Tongue (tissue), 1 donor: ENCODE measurements at regions not wholly inside any gene's neighbourhood (a gene's known extent, or its start where the extent isn't known, plus 50 kb on each side); places are given as distances from the start of the nearest gene placed in this dataset.
"Not testable (repeated sequence)": the region's sequence is repeated elsewhere in the genome, so short reads cannot be mapped to it uniquely, and the experiment has no call there.

Experiments
- DNase-seq: peaks from one replicate; pipeline ENCODE4 v3.0.0-alpha.2; 2015

DNA sequence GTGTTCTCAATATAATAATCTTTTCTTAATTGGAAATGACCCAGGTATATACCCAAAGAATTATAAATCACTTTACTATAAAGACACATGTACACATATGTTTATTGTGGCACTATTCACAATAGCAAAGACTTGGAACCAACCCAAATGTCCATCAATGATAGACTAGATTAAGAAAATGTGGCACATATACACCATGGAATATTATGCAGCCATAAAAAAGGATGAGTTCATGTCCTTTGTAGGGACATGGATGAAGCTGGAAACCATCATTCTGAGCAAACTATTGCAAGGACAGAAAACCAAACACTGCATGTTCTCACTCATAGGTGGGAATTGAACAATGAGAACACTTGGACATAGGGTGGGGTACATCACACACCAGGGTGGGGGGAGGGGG lies 56.8 kb downstream of the SCGB2B2 start:
- DNase-seq: not testable (repeated sequence)

DNA sequence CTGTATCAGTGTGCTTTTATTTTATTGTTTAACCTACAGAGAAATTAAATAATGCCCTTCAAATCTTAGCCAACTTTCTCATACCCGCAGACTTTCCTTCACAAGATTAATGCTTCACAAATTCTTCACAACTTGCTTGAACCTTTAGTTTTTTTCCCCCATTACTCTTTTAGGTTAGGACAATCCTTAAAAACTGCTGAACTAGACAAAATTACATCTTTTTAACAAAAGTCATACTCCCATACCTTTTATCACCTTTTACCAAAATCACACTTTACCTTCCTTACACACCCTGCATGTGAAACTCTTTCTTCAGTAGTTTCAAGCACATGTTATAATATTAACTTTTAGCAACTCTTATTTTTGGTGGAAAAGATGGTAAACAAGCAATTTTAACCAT lies 58.5 kb downstream of the SCGB2B2 start:
- no peak for DNase-seq

DNA sequence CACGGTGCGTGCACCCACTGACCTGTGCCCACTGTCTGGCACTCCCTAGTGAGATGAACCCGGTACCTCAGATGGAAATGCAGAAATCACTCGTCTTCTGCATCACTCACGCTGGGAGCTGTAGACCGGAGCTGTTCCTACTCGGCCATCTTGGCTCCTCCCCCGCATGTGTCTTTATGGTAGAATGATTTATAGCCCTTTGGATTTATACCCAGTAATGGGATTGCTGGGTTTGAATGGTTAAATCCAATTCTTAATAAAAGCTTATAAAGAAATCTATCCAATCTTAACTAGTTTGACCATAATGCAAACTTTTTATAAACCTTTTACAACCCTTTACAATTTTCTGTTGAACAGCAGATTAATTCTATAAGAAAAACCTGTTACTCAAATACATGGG lies 59.0 kb downstream of the SCGB2B2 start:
- DNase-seq: not testable (repeated sequence)

DNA sequence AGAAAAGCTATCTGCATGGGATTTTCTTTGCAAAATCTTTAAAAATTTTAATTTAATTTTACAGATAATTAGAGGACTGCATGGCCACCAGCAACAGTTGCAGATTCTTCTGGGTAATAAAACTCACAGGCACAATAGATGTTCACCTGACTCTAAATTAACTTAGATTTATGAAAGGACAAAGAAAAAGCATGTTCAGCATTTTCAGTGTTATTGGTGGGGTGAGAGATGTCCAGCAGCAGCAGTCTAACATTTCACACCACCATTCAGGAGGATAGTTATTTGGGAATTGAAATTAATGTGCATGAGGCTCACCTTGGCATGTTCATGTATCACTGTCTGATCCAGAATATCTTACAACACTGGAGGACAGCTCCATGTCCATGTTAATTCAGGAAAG lies 74.0 kb downstream of the SCGB2B2 start:
- no peak for DNase-seq

DNA sequence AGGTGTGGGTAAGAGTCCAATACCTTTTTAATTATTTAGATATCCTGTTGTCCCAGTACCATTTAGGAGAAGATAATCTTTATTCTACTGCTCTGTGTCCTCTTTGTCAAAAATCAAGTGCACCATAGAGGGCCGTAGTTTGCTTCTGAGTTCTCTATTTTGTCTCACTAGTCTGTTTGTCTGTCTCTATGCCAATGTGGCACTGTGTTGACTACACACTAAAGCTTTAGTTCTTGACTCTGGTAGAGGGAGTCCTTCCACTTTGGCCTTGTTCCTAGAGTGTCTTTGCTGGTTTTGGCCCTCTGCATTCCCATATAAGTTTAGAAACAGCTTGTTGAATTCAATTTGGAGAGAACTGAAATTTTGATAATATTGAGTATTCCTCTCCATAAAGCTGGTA lies 75.9 kb downstream of the SCGB2B2 start:
- DNase-seq: no peak

DNA sequence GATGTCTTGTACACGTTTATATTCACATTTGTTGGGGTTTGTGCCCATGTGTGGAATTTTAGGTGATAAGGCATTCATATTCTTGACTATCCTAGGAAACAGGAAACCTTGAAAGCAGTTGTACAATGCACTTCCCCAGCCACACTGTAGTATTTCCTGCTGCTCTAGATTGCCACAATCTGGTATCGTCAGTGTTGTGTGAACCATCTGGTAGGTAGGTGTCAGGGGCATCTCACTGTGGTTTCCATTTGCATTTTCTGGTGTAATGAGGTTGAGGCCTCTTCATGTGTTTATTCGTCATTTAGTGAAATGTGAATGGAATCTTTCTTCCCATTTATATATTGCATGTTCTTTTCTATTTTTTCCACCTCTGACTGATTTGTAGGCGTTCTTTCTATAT lies 76.6 kb downstream of the SCGB2B2 start:
- no peak for DNase-seq

DNA sequence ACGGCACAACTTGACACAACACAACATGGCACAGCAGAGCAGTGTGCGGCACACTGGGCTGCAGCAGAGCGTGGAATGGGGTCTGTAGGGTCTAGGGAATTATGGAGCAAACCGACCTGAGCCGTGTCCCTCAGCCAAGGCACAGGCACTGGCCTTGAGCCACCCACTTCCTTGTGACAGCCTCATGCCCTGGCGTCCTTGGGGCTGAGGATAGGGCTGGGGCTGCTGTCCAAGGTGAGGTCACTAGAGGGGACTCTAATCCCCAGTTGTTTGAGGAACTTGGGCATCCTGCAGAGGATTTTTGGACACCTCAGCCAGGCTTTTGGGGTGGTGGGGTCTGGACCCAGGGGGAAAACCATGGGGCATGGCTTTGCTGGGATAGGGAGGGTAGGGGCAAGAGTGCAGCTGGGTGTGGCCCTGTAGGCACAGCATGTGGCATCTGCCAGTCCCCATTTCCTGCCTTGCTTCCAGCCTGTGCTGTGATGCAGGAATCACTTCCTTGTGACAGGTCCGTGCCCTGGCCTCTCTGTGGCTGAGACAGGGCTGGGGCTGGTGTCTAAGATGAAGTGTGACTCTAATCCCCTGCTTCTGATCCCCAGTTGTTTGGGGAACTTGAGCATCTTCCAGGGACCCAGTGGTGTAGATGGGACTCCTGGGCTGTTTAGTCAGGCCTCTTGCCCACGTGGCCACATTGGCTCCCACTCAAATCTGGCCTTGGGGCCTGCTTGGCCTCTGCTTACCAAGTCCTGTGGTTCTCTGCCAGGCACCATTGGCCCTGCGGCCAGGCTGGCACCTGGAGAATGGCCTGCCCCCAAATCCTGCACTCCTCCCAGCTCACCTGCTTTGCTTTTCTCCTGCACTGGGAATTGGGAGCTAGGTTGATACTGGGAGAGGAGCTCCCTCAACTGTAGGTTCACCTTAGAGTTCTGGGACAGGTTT lies 78.5 kb downstream of the SCGB2B2 start:
- DNase-seq: no peak

DNA sequence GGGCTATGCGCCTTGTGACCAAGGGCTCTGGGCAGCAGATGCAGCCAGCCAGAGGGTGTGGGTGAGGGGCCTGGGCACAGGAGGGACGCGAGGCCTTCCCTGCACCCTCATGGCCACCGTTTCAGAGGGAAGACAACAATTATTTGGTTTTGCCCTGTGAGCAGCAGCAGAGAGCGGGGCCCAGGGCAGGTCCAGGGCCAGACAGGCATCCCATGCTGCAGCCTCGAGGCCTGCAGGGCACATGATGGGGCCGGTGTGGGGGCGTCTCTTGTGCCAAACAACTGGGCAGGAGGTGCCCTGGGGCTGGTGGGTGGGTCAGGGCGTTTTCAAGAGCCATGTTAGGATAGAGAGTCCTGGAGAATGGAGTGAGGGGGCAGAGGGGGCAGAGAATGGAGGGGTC lies 79.4 kb downstream of the SCGB2B2 start:
- no peak for DNase-seq

DNA sequence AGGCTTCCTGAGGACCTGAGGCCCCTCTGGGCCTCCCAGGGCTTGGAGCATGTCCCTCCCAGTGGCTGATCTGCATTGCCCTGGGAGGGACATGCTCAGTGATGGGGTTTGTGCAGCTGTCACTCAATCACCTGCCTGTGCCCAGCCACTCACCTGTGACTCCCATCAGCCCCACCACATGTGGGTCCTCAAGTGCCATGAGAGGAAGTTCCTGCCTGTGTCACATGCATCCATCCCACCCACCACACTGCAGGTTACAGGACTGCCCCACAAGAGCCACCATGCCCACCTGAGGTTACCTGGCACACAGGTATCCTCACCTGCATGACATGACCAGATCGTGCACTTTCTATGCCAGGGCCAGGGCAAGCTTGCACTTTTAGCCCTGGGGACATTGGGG lies 80.0 kb downstream of the SCGB2B2 start:
- DNase-seq: no peak

DNA sequence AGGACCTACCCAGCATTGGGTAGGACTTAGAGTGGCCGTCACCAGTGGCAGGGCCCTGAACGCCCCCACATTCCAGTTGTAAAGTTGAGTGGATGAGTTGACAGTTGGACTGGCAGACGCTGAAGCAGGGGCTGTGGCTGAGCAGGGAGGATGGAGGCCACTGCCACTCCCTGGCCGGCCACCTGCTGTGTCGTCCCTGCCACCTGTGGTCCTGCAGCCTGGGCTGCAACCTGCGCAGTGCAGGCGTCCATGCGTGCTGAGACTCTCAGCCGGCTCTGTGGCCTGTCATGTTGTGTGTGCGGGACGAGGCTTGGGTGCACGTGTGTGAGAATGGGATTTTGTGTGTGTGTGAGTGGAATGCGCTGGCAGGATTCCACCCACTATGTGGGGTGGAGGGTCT lies 80.8 kb downstream of the SCGB2B2 start:
- DNase-seq: no peak

DNA sequence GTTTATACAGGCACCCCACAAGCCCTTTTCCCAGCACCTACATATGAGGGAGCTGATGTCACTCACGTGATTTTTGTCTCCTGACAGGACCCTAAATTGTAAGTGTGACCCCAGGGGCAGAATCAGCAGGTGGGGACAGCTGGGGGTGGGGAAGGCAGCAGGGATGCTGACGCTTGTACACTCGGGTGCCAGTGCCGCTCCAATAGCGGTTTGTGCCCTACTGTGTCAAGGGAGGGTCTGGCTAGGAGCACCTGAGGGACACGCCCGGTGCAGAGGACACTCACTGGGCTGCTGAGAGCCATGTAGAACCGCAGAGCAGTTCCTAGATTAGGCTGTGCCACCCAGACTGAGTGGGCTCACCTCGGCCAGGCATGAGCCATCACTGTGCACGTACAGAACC lies 81.3 kb downstream of the SCGB2B2 start:
- no peak for DNase-seq

DNA sequence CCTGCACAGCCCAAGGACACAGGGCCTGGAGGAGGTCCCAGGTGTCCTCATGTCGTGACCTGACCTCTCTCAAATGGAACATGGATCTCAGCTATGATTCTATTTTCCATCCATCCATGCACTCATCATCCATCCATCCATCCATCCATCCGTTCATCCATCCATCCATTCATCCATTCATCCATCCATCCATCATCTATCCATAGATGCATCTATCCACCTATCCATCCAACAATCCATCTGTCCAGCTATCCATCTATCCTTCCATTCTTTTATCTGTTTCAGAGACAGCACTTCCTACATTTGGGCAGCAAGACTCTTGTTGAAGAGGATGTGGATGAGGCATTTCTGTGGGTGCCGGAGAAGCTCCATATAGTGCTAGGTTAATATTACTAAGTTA lies 86.7 kb downstream of the SCGB2B2 start:
- DNase-seq: no peak

DNA sequence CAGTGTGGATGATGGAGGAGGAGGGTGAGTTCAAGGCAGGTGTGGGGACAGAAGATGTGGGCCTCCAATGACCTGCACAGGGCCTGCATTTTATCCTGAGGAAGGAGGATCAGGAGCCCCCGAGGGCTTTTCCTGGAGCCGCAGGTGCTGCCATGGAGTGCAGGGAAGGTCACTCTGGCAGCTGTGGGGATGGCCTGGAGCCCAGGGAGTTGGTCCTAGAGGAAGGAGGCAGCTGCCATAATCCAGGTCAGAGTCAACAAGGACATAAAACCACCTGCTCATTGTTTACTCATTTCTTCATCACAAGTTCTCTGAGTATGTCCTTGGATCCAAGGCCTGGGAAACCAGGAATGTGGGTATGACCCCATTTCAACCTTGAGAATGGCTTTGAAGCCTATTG lies 87.2 kb downstream of the SCGB2B2 start:
- no peak for DNase-seq

DNA sequence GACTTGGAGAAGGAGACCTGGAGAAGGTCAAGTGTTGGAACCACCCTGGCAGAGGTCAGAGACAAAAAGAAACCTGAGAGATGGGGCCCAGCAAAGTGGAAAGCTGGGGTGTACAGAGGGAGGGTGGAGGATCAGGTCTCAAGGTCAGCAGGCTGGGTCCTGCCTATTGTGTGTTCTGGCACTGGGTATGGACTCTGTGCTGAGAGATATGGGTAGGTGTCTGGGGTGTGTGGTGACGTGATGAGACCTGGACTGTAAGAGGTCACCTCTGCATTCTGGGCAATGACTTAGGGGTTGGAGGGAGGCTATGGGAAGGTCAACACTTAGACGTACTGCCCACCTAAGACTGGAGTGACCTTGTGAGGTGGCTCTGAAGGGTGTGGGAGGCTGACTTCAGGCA lies 88.1 kb downstream of the SCGB2B2 start:
- no peak for DNase-seq

DNA sequence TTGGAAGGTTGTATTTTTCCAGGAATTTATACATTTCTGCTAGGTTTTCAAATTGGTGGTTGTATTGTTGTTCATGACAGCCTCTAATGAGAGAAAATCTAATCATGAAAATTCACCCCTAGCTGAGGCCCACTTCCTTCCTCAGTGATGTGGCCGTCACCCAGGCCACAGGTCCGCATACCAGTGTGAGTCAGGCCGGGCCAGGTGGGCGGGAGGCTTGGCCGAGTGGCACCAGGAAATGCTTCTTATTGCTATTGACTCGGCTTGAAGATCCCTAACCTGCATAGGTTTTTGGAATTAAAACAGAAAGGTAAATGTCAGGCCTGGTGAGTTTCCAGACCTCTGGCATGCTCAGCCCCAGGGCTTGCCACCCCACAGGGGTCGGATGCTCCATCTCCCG lies 88.7 kb downstream of the SCGB2B2 start:
- DNase-seq: no peak

DNA sequence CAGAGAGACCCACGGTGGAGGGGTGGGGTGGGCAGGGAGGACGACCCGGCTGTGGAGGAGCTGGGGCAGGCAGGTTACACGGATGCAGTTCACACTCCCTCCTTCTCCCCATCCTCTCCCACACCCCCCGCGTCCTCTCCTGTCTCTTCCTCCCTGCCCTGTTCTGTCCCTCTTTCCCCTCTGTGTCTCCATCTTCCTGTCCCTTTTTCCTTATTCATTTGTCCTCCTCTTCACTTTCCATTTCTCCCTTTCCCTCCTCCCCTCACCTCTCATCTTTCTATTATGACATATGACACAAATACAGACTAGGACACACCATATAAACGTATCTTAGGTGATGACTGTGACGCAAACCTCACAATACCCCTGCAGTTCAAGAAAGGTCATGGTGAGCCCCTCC lies 96.6 kb downstream of the SCGB2B2 start:
- no peak for DNase-seq

DNA sequence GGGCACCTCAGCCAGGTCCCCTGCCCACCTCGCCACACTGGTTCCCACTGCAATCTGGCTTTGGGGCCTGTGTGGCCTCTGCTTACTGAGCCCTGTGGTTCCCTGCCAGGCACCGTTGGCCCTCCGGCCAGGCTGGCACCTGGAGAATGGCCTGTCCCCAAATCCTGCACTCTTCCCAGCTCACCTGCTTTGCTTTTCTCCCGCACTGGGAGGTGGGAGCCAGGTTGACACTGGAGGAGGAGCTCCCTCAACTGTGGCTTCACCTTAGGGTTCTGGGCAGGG lies 97.0 kb downstream of the SCGB2B2 start:
- no peak for DNase-seq

DNA sequence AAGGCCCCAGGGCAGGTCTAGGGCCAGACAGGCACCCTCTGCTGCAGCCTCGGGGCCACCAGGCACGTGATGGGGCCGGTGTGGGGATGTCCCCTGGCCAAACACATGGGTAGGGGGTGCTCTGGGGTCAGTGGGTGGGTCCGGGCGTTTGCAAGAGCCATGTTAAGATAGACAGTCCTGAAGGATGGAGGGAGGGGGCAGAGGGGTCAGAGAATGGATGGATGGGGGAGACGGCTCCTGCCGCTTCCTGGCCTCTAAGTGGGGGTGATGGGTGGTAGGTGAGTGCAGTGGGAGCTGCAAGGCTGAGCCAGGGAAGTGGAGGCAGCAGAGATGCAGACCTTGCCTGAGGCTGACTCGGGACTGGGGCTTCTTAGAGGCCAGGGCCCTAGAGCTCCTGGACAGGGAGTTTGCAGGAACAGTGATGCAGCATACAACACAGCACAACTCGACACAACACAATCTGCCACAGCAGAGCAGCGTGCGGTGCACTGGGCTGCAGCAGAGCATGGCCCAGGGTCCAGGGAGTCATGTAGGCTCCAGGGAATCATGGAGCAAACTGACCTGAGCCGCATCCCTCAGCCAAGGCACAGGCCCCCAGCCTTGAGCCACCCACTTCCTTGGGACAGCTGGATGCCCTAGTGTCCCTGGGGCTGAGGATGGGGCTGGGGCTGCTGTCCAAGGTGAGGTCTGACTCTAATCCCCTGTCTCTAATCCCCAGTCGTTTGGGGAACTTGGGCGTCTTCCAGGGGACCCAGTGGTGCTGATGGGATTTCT lies 97.5 kb downstream of the SCGB2B2 start:
- no peak for DNase-seq

DNA sequence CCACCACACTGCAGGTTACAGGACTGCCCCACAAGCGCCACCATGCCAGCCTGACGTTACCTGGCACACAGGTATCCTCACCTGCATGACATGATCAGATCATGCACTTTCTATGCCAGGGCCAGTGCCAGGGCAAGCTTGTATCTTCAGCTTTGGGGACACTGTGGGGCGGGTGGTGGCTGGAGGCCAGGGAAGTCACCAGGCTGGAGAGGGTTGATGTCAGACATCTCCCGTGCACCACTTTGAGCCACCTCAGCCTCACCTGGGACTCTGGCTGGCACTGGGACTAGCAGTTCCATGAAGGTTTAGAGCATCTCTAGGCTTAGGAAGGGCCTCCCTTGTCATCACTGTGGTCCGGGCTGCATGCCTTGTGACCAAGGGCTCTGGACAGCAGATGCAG lies 97.2 kb downstream of the WTIP start:
- no peak for DNase-seq

DNA sequence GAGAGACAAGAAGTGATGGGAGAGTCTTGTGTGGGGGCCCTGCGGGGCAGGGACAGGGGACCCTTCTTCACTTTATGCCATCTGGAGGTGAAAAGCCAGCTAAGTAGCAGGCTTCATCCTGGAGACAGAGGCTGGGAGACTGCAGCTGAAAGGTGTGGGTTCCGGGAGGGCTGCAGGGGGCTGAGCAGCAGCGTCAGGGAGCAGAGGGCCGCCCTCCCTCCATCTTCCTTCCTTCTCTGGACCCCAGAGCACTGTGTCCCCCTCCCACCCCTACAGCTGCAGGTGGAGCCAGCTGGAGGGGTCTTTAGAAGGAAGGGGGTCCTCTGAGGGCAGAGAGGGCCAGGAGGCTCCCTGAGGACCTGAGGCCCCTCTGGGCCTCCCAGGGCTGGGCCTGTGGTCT lies 96.6 kb downstream of the WTIP start:
- DNase-seq: no peak

DNA sequence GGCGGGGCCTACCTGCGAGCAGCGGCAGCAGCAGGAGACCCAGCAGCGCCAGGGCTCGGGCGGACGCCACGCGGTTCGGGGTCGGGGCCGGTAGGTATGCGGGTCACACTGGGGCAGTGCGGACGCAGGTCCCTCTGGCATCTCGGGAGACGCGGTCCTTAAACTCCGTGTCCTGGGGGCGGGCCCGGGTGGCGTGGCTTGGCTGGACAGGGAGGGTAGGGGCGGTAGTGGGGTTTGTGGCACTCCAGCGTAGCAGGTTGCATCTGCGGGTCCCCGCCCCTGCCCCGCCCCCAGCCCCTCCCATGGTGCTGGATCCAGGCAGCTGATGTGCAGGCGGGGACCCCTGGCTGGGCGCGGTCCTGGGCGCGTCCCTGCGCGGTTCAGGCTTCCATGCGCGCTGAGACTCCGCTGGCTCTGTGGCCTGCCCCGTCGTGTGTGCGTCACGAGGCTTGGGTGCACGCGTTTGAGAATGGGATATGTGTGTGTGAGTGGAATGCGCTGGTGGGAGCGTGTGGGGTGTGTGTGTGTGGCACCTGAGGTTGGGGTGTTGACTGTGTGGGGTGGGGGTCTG lies 96.1 kb downstream of the WTIP start:
- DNase-seq: peak; percentile 31

DNA sequence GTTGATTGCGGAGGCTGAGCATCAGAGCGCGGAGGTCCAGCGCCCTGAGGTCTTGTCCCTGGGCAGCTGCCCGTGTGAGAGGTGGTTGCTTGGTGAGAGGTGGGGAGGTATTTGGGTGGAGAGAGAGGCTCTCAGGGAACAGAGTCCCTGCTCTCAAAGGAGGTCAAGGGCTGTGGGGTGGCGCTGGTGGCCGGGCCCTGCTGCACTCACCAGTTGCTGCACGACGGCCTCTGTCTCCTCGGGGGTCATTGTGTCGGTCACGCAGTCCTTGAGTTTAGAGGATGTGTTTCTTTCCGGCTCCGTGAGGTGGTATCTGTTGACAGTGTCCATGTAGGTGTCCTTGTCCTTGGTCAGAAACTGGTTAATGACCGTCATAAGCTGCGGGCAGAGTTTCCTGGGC lies 95.5 kb downstream of the WTIP start:
- no peak for DNase-seq

DNA sequence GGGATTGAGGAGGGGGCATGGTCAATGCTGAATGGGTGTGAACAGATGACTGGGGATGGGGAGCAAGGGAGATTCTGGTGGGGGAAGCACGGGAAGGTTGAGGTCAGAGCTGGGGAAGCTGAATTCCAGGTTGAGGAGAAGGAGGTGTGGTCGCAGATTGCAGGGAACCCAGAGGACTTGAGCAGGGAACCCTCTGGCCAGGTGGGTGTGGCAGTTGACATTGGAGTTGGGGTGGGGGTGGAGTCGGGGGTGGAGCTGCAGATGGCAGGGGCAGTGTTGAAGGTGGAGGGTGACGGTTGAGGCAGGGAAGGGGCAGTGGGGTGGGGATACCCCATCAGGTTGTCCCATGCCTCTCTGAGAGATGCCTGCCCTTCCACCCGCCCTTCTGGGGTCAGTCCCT lies 94.7 kb downstream of the WTIP start:
- DNase-seq: no peak

DNA sequence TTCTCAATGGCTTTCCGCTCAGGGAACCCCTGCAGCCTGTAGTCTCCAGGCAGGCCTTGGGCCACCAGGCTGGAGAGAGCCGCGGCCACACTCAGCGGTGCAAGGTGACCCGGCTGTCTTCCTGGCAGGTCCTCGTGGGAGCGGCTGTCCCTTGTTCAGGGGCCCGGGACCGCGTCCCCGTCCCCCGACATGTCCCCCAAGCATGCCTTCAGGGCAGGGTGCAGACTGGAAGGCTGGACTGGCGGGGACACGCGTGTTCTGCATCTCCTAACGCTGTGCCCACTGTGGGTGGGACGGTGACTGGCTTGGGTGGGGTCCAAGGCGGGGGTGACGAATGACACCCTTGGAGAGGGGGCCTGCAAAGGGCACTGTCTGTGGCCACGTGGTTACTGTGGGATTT lies 93.6 kb downstream of the WTIP start:
- no peak for DNase-seq
